Stomach (tissue), 8 donors: ENCODE measurements at regions not wholly inside any gene's neighbourhood (a gene's known extent, or its start where the extent isn't known, plus 50 kb on each side); places are given as distances from the start of the nearest gene placed in this dataset.

ENCODE experiments used
- DNase-seq, 2 donors: peaks; one replicate each; pipeline versions ENCODE4 v3.0.0 to v3.0.0-alpha.2; 2013 to 2019
- H3K27ac ChIP-seq, 5 donors: fragments of 200-600 bp in 4 of 5; sonication (generic) in 4 of 5; one replicate each; pipeline ENCODE4 v1.5.1; 2013 to 2019; ENCODE audit warnings: mild to moderate bottlenecking in 1 of 5, moderate library complexity in 1 of 5
- H3K27me3 ChIP-seq, 3 donors: fragments of 200-600 bp; sonication (generic); one replicate each; pipeline ENCODE4 v1.5.1; 2017 to 2019; ENCODE audit warnings: mixed run types in 1 of 3
- H3K36me3 ChIP-seq, 4 donors: fragments of 200-600 bp; sonication (generic); 1 replicate in 3 of 4; 2 replicates in 1 of 4; pipeline ENCODE4 v1.5.1; 2016 to 2019
- H3K4me1 ChIP-seq, 4 donors: fragments of 200-600 bp; sonication (generic); one replicate each; pipeline ENCODE4 v1.5.1; 2016 to 2019
- H3K4me3 ChIP-seq, 4 donors: fragments of 200-600 bp; sonication (generic) in 3 of 4; one replicate each; pipeline ENCODE4 v1.5.1; 2016 to 2019; ENCODE audit warnings: mild to moderate bottlenecking in 1 of 4
- H3K9me3 ChIP-seq, 4 donors: fragments of 200-600 bp; sonication (generic); one replicate each; pipeline ENCODE4 v1.5.1; 2016 to 2019
- CTCF ChIP-seq, 7 experiments: fragments of 450-650 bp in 4 of 7; fragments of 200-600 bp in 3 of 7; sonication (generic) in 3 of 7; IDR thresholded peaks; one replicate each; pipeline ENCODE4 v1.5.1; 2016 to 2019; ENCODE audit warnings: antibody characterized with exemption in 7 of 7, control low read depth in 2 of 7, mild to moderate bottlenecking in 1 of 7
- EP300 ChIP-seq: sonication (generic); formaldehyde crosslinking; IDR thresholded peaks from one replicate; pipeline ENCODE4 v1.6.1; 2017; ENCODE audit warnings: antibody characterized with exemption
- POLR2A ChIP-seq, 4 donors: fragments of 450-650 bp; IDR thresholded peaks; one replicate each; pipeline ENCODE4 v1.6.1; 2016; ENCODE audit warnings: antibody characterized with exemption in 4 of 4, control low read depth in 2 of 4, mild to moderate bottlenecking in 1 of 4, moderate library complexity in 1 of 4
- POLR2AphosphoS5 ChIP-seq, 3 donors: sonication (generic); formaldehyde crosslinking; IDR thresholded peaks; one replicate each; pipeline ENCODE4 v1.6.1; 2016; ENCODE audit warnings: antibody characterized with exemption in 3 of 3
- WGBS, 5 donors: extraction: QIAGEN DNeasy Blood & Tissue Kit in 3 of 5; methylation state at CpG; one replicate each; pipeline versions ENCODE4 v1.1.5 to v1.1.7; 2013 to 2018; 5-methylcytosine and 5-hydroxymethylcytosine counted together
- intact Hi-C: fragments of 100-400 bp; cut with DNase I; formaldehyde crosslinking; loops from one replicate; pipeline ENCODE4 v1.15.1; 2023; ENCODE audit warnings: low total_unique reads
- donor health status: healthy with polysubstance abuse.
- donor health status: Bipolar disorder and iron deficiency.
- donor health status: healthy.

DNA sequence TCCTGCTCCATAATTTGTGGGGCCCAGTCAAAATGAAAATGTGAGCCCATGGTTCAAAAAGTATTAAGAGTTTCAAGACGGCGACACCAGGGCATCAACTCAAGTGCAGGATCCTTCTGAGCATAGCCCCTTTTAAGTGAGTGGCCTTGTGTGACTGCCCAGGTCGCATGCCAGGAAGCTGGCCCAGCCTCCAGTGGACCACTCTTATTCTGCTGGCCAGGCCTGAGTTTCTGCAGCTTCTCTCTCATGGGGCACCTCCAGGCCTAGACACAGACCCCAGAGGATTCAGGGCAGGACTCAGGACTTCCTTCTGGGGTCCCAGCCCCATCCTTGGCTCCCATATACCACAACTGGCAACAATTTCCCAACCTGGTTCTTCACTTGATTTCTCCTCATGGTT, 83.5 kb upstream of the HAAO start:
- no peak for DNase-seq
- intact Hi-C loops = no loop called here
- TF ChIP-seq CTCF (IDR thresholded peaks at IDR 0.05) (no peak), POLR2AphosphoS5 (IDR thresholded peaks at IDR 0.05) (no peak), POLR2A (IDR thresholded peaks at IDR 0.05) (no peak), EP300 (no peak)
- no peaks in the 10 kb centered on the region for H3K36me3 ChIP-seq
- H3K4me1 ChIP-seq = peaks cover 34 to 51% (median 43%) of the 10 kb centered on the region in 4 donors
- H3K27me3 ChIP-seq = no peaks in the 10 kb centered on the region
- 57 to 80% (median 79%) methylated on average over 2 to 3 of the region's 3 CpGs for WGBS, 5 donors
- H3K27ac ChIP-seq = peak overlapping the region; percentile 51 to 85 (median 78)
- H3K4me3 ChIP-seq = no peak overlapping the region
- H3K9me3 ChIP-seq = no peaks in the 10 kb centered on the region

DNA sequence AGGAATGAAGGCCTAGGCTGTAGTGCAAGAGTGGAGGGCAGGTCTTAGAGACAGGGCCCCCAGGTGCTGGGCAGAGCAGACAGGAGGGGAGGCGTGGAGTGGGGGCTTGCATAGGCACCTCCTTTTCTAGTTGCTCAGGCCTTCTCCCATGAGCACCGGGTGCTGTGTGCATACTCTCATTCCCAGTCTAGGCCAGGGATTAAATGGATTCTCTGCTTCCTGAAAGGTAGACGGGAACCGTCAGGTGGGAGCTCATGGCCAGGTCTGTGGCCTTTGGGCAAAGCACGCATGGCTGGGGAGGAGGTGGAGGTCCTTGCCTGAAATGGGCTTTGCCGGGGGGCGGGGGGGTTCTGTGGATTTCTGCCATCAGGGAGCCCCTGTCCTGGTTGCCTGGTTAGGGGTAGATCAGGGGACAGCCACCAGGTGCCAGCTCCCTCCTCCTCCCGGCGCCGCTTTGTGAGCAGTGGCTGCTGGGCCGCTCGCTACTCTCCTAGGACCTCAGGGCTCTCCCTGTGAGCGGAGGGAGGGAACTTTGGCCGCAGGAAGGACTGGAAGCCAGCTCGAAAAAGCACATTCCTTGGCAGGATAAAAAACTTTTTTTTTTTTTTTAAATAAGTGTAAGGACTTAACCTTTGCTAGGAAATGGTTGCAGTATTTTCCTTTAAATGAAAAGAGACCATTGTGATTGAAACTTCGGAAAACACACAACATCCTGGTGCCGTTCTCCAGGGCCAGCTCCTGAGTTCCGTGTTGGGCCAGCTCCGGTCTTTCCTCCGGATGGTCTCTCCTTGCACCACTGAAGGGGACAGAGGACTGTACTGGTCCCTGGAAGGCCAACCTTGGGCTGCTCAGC, 82.8 kb upstream of the HAAO start:
- WGBS, 5 donors = 30 to 49% (median 36%) methylated on average over 18 to 20 of the region's 20 CpGs
- no peak for TF ChIP-seq CTCF (IDR thresholded peaks at IDR 0.05)
- peak in 1 of 3 donors; percentile 2 for TF ChIP-seq POLR2AphosphoS5 (IDR thresholded peaks at IDR 0.05)
- TF ChIP-seq POLR2A (IDR thresholded peaks at IDR 0.05) = no peak
- TF ChIP-seq EP300 = no peak
- Histone ChIP-seq H3K4me1 (peaks cover 31 to 47% (median 40%) of the 10 kb centered on the region in 4 donors), H3K27me3 (no peaks in the 10 kb centered on the region), H3K9me3 (no peaks in the 10 kb centered on the region), H3K4me3 (no peak overlapping the region), H3K27ac (peak overlapping the region; percentile 51 to 85 (median 78)), H3K36me3 (no peaks in the 10 kb centered on the region)
- intact Hi-C loops = no loop called here
- peak; percentile 52 to 62 for DNase-seq

- Histone ChIP-seq H3K4me3 (no peak overlapping the region), H3K27ac (peak overlapping the region in 1 of 5 donors; percentile 85), H3K4me1 (peaks cover 20 to 36% (median 31%) of the 10 kb centered on the region in 4 donors), H3K27me3 (no peaks in the 10 kb centered on the region), H3K36me3 (no peaks in the 10 kb centered on the region), H3K9me3 (peaks cover 0 to 10% (median 3%) of the 10 kb centered on the region in 4 donors)
- intact Hi-C loops = no loop called here
- DNase-seq = no peak
- 72 to 85% (median 84%) methylated on average over 3 of the region's 3 CpGs for WGBS, 5 donors
- TF ChIP-seq CTCF (IDR thresholded peaks at IDR 0.05) = no peak
- no peak for TF ChIP-seq POLR2A (IDR thresholded peaks at IDR 0.05)
- no peak for TF ChIP-seq POLR2AphosphoS5 (IDR thresholded peaks at IDR 0.05)
- TF ChIP-seq EP300 = no peak
Observed at GRCh38 chr2:42872721-42873120, 80.3 kb upstream of the HAAO start.

GRCh38 chr2:42871372-42871771, 79.0 kb upstream of the HAAO start:
- Histone ChIP-seq H3K9me3 (peaks cover 0 to 10% (median 3%) of the 10 kb centered on the region in 4 donors), H3K36me3 (no peaks in the 10 kb centered on the region), H3K4me3 (no peak overlapping the region), H3K27ac (no peak overlapping the region), H3K27me3 (no peaks in the 10 kb centered on the region), H3K4me1 (peaks cover 16 to 36% (median 33%) of the 10 kb centered on the region in 4 donors)
- 82 to 93% (median 89%) methylated on average over 4 of the region's 4 CpGs for WGBS, 5 donors
- TF ChIP-seq POLR2A (IDR thresholded peaks at IDR 0.05) = no peak
- no peak for TF ChIP-seq POLR2AphosphoS5 (IDR thresholded peaks at IDR 0.05)
- DNase-seq = no peak
- intact Hi-C loops = no loop called here

- Histone ChIP-seq H3K36me3 (no peaks in the 10 kb centered on the region), H3K27me3 (no peaks in the 10 kb centered on the region), H3K4me1 (peaks cover 0 to 22% (median 21%) of the 10 kb centered on the region in 4 donors), H3K27ac (no peak overlapping the region), H3K9me3 (peaks cover 0 to 10% (median 3%) of the 10 kb centered on the region in 4 donors), H3K4me3 (no peak overlapping the region)
- 90 to 100% (median 95%) methylated on average over 2 of the region's 2 CpGs for WGBS, 5 donors
- DNase-seq = no peak
- intact Hi-C loops = no loop called here
- no peak for TF ChIP-seq POLR2AphosphoS5 (IDR thresholded peaks at IDR 0.05)
- no peak for TF ChIP-seq POLR2A (IDR thresholded peaks at IDR 0.05)
- no peak for TF ChIP-seq CTCF (IDR thresholded peaks at IDR 0.05)
Observed at GRCh38 chr2:42868874-42869273, 76.5 kb upstream of the HAAO start.
